GM19372 (cell line): ENCODE measurements at regions not wholly inside any gene's neighbourhood (a gene's known extent, or its start where the extent isn't known, plus 50 kb on each side); places are given as distances from the start of the nearest gene placed in this dataset.

Experiments used
- ATAC-seq: cut with Tn5 transposase; IDR thresholded peaks from one replicate; pipeline ENCODE4 v1.9.1; 2021; ENCODE audit warnings: mild to moderate bottlenecking, low read depth, moderate library complexity; ENCODE audit not compliant: unreplicated experiment

DNA sequence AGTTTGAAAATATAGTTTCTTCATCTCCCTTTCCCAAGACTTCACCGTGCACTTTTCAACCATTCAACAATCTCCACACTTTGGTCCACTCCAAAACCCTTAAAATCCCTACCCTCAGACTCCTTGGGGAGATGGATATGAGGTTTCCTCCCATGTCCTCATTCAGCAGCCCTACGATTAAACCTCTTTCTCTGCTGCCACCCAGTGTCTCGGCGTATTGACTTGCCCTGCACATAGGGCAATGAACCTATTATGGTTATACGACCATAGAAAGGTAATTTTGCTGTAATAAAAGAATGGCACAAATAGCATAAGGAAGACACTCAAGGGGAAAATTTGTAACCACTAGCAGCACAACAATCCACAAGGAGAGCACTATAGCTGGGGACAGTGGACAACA, 803.5 kb downstream of the TLE1 start:
- no peak for ATAC-seq

DNA sequence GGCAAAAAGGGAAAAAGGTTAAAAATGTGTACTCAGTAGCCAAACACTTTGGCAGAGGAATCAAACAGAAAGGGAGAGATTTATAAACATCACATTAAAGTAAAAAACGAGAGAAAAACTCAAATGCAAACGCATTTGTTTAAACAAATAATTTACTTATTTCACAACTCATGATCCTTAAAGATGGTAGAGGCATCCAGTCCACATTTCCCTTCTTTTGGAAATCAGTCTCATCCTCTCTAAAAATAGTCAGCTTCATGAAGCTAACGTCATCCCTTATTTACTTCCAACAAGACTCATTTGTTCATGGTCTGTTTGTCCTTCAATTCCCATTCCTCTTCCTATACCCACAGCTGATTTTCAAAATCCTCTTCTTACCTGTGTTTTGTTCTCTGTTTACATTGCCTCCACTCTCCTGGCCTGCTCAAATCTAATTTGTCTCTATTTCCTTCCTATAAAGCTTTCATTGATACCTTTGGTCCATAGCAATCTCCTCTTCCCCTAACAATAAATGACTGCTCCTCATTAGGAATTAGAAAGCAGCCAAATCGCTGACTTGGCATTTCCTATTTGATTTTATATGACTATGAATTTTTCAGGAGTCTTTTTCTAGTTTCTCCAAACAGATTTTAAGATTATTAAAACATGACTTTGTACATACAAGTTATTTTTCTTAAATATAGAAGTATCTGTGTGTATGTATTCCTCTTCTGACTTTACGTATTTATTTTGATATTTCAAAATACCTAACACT, 805.3 kb downstream of the TLE1 start:
- no peak for ATAC-seq

DNA sequence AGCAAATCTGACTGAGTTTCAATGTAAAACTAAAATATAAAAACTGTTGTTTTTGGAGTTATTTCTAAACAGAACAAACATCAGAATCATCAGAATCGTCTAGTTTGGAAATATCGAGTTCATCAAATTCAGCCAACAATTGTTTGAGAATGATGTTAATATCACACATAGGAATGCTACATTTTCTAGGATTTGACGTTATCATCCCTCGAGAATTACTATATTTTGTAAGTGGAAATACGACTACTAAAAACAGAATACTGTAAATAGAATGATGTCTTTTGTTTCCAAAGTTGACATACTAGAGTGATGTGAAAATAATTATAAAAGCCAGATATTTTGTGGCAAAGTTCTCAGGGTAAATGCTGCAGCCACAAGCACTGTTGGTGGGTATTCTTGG, 805.9 kb downstream of the TLE1 start:
- ATAC-seq, result no peak

DNA sequence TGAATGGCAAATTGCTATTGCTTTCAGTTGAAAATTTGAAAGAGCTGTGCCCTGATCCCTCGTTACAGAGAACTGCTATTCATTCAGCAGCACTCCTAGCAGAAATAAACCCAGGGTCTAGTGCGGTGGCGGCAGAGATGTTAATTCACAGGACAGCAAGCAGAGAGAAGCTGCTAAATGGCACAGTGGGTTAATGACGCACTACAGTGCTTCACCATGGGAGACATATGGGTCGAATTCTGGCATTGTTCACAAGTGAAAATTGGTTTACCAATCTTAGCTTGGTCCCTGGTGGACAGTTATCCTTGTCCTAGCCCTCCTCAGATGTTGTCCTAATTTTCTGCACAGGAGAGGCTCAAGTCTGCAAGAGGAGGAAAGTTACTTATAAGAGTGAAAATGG, 807.4 kb downstream of the TLE1 start:
- no peak for ATAC-seq

DNA sequence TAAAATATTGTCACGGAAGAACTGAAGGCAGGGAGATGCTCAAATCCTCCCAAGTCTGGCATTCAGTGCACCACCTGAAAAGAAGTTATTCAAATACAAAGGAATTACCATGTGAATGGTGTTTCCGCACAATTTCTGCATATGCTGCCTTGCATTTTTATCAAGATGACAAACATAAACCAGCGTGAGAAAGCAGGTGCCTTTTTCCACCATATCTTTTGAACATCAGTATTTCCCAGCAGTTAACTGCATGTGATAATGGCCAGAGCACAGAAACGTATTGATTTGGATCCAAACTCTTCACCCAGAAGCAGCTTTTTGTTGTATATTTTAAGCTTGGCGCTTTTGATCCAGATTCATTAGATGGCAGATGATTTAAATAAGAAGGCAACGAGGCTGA, 808.0 kb downstream of the TLE1 start:
- no peak for ATAC-seq

DNA sequence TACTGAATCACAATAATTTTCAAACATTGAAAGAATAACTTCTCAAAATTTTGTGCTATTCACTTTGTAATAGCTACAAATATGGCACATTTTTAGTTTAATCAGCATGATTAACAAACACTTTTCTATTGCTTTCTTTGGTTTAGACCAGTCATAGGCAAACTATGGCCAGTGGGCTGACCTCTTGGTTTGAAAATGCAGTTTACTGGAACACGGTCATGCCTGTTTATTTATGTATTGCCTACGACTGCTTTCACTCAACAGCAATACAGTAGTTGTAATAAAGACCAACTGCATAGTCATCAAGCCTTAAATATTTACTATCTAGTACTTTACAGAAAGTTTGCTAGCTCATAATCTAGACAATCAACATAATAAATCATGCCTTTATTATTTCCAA, 810.8 kb downstream of the TLE1 start:
- no peak for ATAC-seq

DNA sequence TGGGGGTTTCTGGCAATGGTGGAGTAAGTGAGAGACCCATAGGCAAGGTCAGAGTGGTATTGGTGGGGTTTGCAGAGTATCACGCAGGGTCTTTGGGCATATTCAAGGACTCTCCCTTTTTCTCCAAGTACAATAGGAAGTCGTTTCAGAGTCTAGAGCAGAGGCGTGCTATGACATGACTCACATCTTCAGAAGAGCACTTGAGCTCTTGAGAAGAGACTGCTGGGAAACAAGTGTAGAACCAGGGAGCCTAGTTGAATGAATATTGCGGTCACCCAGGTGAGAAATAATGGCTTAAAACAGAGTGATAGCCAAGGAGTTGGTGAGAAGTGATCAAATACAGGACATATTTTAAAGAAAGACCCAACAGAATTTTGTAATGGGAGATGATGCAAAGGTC, 813.4 kb downstream of the TLE1 start:
- no peak for ATAC-seq

DNA sequence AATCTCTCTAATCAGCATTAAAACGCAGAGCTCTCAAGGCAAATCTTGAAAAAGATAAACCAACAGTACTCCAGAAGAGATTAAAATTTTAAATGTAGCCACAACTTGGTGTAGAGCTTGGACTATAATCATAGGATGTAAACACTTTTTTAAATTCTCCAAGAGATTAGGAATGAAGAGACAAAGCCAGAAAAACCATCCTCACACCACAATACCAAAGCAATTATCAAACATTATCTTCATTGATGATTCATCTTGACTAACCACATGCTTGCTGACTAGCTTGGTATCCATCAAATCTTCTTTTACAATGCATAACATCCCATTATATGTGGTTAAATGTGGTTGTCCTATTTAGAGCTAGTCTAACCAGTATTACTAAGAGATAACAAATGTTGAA, 815.1 kb downstream of the TLE1 start:
- ATAC-seq, result no peak

DNA sequence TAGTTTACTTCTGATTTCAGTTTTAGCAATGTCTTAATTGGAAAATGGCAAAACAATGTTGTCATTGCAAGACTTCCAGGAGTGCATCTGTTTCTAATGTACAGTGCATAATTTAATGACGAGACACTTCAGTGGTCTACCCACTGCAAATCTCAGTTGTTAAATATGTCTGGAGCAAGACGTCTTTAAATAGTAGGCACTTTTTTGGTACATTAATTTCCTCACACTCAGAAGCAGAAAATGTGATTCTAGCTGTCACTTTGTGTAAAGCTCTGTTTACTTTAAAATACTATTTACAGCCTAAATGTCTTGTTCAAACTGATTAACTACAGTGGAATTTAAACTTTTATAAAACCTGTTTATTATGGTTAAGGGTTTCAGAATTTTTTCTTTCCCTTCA, 815.5 kb downstream of the TLE1 start:
- no peak for ATAC-seq

DNA sequence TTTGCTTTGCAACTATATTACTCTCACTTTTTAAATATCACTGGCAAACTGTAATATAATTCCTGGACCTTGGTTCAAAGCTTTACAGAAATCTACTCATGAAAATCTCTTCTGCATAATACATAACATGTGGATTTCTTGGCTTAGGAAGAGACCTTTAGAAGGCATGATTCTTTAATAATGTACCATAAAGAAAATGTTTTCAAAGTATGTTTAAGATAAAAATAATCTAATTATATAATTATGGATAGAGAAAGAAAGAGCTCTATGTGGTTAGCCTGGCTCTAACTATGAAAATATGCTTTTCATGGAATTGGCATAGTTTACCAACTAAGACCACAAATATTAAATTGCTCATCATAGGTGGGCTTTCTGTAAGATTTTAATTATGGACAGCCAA, 817.8 kb downstream of the TLE1 start:
- ATAC-seq, result no peak

DNA sequence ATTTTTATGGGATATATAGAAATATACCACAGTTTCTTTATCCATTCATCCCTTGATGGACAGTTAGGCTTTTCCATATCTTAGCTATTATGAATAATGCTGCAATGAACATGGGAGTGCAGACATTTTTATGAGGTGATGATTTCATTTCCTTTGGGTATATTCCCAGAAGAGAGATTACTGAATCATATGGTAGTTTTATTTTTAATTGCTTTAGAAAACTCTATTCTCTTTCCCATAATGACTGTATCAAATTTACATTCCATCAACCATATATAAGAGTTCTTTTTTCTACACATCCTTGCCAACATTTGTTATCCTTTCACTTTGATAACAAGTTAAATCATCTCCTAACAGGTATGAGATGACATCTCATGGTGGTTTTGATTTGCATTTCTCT, 821.6 kb downstream of the TLE1 start:
- ATAC-seq, result no peak

DNA sequence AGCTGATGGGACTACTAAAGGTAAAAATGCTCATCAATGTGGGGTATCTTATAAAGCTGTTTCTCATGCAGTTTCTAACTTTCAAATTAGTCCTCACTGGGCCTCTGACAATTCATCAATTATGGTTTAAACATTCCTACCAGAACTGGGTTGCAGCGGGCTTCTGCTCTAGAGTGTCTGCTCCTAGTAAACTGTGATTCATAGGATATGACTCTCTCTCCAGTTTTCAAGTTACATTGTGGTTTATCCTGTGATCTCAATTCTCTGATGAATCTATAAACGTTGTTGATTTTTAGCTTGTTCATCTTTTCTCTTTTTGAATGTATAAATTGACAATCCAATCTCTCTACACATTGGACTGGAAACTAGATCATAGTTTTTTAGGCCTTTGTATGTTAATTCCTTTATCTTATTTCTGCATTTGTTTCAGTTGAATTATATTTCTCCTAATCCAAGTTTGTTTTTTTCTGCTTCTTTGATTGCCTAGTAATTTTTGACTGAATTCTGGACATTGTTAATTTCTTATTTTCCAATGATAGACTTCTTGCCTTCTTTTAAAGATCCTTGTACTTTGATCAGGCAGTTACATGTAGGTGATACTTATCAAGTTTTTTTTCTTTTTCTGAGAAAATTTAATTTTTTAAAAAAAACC, 822.6 kb downstream of the TLE1 start:
- no peak for ATAC-seq

DNA sequence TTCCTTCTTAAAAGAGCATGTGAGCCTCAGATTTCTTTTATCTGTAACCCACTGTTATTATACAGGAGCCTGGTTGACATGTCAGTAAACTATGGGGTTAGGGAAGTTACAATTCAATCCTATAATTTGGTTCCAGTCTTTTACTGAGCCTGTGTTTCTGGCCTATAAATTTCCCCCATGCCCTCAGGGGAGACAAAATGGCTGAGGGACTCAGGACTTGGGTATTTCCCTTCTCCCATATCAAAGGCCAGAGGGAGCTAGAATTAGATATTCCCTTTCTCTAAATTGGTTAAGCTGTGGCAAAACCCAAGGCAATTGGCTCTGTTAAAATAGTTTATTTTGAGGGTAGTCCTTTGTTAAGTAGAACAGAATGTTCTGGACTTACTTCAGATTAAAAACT, 823.2 kb downstream of the TLE1 start:
- ATAC-seq, result no peak

DNA sequence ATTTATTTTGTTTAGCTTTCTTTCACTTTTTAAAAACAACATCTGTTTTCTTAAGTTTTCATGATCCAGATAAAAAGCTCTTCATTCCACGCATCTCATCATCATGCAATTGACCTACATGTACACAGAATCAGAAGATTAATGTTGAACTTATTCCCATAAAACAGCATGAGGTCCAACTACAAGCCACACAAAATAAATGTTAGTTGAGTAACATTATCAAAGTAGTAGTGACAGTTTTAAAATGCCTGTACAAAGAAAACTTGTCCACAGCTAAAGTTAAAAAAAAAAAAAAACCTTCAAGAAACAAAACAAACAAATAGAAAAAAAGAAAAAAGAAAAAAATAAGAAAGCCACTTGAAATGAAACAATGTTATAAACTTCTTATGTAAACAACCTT, 846.3 kb downstream of the TLE1 start:
- no peak for ATAC-seq

DNA sequence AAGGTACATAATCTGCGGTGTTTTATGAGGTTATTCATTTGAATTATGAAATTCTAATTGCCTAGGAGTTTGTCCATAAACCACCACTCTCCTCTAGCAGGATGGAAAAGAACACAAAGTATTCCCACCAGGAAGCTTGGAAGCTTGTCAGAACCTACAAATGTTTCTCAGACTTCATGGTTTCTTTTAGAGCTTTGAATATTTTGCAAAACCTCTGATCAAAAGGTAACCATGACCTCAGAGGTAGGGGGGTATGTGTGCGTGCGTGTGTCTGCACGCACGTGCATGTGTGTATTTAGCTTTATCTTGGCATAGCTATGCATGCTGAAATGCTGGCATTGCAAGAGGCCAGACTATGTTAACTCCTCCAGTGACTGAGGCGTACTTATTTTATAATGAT, 847.0 kb downstream of the TLE1 start:
- no peak for ATAC-seq

DNA sequence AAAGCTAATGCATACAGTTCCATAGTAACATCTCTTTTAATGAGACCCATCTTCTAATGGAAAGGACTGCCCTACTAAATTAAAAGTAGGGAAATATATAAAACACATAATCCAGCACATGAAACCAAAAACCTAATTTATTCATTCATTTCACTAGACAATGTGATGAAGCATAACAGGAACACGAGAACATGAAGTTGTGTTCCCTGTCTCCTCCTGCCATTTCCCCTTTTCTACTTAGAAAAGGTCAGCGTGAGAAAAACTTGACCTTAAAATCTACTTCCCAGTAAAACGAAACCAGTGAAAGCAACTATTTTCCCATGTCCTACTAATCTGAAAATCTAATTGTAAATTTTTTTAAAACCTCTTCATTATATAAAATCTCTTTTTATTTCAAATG, 847.5 kb downstream of the TLE1 start:
- no peak for ATAC-seq

DNA sequence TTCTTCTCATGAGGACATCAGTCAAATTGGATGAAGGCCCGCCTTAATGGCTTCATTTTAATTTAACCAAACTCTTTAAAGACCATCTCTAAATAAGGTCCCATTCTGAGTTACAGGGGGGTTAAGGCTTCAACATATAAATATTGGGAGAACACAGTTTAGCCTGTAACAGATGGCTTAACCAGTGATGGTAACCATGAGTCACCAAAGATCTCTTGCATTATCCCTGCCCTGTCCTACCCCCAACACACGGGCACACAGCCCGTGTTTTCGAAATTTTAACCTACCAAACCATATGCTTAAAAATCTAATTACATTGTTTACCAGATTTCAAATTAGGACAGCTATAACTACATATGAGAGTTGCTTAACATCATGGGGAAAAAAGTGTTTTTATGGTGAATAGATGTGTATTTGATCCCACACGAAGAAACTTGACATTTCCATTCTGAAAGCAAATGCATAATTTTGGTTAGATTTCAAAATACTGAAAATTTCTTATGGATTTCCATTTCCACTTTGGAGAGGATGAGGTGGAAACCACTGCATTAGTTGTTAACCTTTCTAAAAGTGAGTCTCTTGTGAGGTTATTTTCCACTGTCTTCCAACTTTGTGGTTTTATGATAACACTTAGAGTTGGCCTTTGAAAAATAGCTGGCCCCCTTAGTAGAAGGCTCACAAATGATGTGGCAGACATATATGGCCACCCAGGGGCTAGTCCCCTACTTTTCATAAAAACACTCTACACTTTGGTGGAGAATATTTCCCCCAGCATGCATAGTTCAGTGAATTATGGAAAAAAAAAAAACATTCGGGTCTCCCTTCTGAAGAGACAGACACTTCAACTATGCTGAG, 849.3 kb downstream of the TLE1 start:
- ATAC-seq, result no peak

DNA sequence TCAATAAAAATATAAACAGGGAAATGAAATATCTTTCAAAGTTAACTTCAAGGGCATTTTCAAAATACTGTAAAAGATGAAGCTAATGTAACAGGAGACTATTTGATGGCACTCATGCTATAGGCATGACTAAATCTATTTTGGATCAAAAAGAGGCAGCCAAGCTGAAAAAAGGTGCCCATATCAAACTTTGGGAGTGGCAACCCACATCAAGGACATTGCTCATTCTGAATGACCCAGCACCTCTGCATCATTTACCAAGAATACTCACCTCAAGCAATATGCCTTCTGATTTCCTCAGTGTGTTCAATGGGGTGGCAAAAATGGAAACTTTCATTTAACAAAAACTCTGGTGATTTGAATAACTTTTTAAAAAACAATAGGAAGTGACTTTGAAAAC, 853.3 kb downstream of the TLE1 start:
- ATAC-seq, result no peak

DNA sequence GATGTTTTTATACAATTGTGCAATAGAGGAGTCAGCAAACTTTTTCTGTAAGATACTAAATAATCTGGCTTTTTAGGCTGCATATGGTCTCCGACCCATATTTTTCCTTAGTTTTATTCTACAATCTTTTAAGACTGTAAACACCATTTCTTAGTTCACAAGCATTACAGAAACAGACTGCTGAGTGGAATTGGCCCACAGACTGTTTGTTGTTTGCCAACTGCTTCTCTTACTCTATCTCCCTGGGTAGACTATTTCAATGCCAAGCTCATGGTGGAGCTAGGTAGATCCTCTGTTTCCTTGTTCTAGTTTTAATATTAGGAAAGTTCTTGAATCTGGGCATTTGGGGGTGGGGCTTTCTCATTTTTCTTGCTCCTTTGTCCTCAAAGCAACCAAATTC, 857.6 kb downstream of the TLE1 start:
- no peak for ATAC-seq

DNA sequence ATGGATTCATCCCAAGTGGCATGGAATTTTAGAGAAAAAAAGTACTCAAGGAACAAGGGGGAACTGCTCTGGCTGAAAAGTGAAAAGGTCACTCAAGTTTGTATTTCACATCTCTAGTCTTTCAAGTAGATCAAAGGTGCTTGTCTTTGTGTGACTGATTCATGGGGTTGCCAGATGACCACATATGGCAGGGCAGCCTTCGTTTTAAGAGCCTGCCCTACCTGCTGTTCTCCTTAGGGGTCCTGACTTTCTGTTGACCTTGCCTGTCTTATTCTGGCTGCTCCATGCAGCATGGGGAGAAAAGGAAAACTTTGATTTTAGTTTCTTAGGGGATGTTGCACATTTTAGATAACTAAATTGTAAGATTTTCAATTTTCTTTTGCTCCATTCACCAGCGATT, 877.7 kb downstream of the TLE1 start:
- ATAC-seq, result no peak

DNA sequence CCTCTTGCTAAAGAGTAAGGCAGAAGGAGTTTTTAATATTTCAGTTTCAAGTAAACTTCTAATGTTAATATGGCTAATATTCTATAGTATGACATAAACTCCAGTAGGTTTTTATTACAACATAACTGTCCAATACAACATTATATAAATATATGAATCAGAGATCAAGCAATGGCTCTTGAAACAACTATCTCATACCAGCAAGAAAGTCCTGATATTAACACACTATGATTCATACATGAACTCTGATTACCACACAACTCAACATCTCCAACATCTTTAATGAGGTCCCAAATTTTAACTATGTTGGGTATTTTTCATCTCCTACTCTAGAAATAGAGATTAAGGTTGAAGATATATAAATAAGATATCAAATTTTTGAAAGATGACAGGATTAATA, 878.3 kb downstream of the TLE1 start:
- no peak for ATAC-seq

DNA sequence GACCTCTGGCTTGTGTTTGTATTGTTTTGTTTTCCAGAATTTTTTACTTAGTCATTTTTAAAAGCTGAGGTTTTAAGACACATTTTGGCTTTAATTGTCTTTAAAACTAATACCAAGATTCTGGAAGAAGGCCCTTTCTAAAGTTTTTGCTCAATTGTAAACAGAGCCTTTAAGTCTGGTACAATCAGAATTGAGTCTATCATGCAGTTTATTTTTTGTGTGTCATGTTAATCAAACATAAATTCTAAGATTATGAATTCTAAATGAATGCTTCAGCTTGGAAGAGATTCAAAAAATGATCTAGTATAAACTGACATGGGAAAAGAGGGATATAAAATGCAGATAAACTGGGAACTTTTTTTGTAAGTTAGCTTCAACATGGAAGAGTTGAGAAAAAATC, 882.7 kb downstream of the TLE1 start:
- no peak for ATAC-seq
